ENCODE measurements at regions not wholly inside any gene's neighbourhood (a gene's known extent, or its start where the extent isn't known, plus 50 kb on each side); places are given as distances from the start of the nearest gene placed in this dataset.

DNA sequence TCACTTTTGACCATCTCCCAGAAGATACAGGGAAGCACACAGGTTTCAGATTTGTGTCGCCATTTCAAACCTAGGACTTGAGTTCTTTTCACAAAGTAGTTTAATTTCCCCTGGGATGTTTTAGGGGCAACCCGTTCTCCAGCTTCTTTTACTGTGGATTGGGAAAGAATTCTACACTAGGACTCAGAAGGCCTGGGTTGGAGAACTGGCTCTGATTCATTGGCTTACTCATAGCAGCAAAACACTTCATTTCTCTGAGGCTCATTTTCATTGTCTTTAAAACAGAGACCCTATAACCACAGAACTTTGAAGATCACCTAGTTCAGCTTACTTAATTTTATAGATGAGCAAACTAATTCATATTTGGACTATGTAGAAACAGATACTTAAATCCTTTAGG is 175.9 kb upstream of the SALL1 start:
- no peaks in the 10 kb centered on the region for H3K79me2 ChIP-seq (ENCODE audit: low read depth)
- ChIA-PET POLR2A (ENCODE audit: unreplicated experiment) (no interaction called here), CTCF (no interaction called here)
- TF ChIP-seq CTCF (conservative IDR thresholded peaks at IDR 0.05) (no peak), EZH2 (IDR thresholded peaks at IDR 0.05; ENCODE audit: low read depth) (no peak)
- no peaks in the 10 kb centered on the region for H3K27me3 ChIP-seq (ENCODE audit: insufficient read depth, low read depth)
- DNase-seq, result no peak
- H3K9me2 ChIP-seq (ENCODE audit: insufficient read depth), result no peaks in the 10 kb centered on the region
- no peaks in the 10 kb centered on the region for H3K36me3 ChIP-seq (ENCODE audit: low read depth)
- intact Hi-C loops (cut with micrococcal nuclease; ENCODE audit: unreplicated experiment), result no loop called here
- H3K4me3 ChIP-seq, result no peak overlapping the region
- no peak overlapping the region for H3K4me2 ChIP-seq
- H3K4me1 ChIP-seq (replicated peaks; ENCODE audit: insufficient read depth), result no peaks in the 10 kb centered on the region
- H3K27ac ChIP-seq, result no peak overlapping the region
- BruUV-seq (replicated peaks), result no TSS peak
- no peaks in the 10 kb centered on the region for H3K9me3 ChIP-seq (ENCODE audit: insufficient read depth, low read depth)
- H4K20me1 ChIP-seq (ENCODE audit: insufficient read depth), result no peaks in the 10 kb centered on the region
- H2AFZ ChIP-seq, result no peak overlapping the region
- H3F3A ChIP-seq (ENCODE audit: insufficient read depth, low read depth), result no peaks in the 10 kb centered on the region

GRCh38 chr16:51326131-51326856 is 175.2 kb upstream of the SALL1 start:
- intact Hi-C loops (cut with micrococcal nuclease; ENCODE audit: unreplicated experiment), result no loop called here
- Histone ChIP-seq H3F3A (ENCODE audit: insufficient read depth, low read depth) (no peaks in the 10 kb centered on the region), H4K20me1 (ENCODE audit: insufficient read depth) (no peaks in the 10 kb centered on the region), H3K27ac (no peak overlapping the region), H3K36me3 (ENCODE audit: low read depth) (no peaks in the 10 kb centered on the region), H3K9me2 (ENCODE audit: insufficient read depth) (no peaks in the 10 kb centered on the region), H3K4me2 (no peak overlapping the region), H3K27me3 (ENCODE audit: insufficient read depth, low read depth) (no peaks in the 10 kb centered on the region), H3K4me3 (no peak overlapping the region), H3K4me1 (replicated peaks; ENCODE audit: insufficient read depth) (no peaks in the 10 kb centered on the region), H2AFZ (no peak overlapping the region), H3K79me2 (ENCODE audit: low read depth) (no peaks in the 10 kb centered on the region), H3K9me3 (ENCODE audit: insufficient read depth, low read depth) (no peaks in the 10 kb centered on the region)
- POLR2A ChIA-PET (ENCODE audit: unreplicated experiment), result no interaction called here
- TF ChIP-seq CTCF (conservative IDR thresholded peaks at IDR 0.05), result no peak
- no peak for TF ChIP-seq EZH2 (IDR thresholded peaks at IDR 0.05; ENCODE audit: low read depth)
- no TSS peak for BruUV-seq (replicated peaks)
- DNase-seq, result no peak
- CTCF ChIA-PET, result no interaction called here

DNA sequence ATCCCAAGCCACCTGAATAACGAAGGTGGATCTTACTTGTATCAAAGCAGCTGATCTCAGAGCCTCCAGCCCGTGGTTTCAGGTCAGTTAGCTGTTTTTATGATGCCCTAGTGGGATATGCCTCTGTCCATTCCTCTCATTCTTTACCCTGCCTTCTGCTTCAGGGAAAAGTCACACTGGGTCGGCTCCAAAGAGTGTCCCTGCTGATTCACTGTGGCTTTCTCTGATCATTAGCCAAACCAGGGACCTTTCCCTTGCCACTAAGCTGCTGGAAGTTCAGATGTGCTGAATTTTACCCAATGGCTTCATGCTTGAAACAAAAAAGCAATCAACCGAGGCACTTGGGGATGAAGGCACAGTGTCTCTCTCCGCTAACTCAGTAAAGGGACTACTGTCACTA is 170.2 kb upstream of the SALL1 start:
- no peaks in the 10 kb centered on the region for H3K79me2 ChIP-seq (ENCODE audit: low read depth)
- BruUV-seq (replicated peaks), result no TSS peak
- intact Hi-C loops (cut with micrococcal nuclease; ENCODE audit: unreplicated experiment), result no loop called here
- POLR2A ChIA-PET (ENCODE audit: unreplicated experiment), result no interaction called here
- H3K9me3 ChIP-seq (ENCODE audit: insufficient read depth, low read depth), result no peaks in the 10 kb centered on the region
- H3K4me1 ChIP-seq (replicated peaks; ENCODE audit: insufficient read depth), result no peaks in the 10 kb centered on the region
- no peaks in the 10 kb centered on the region for H3K9me2 ChIP-seq (ENCODE audit: insufficient read depth)
- no peak overlapping the region for H3K4me2 ChIP-seq
- H3F3A ChIP-seq (ENCODE audit: insufficient read depth, low read depth), result no peaks in the 10 kb centered on the region
- no peak for DNase-seq
- CTCF ChIA-PET, result no interaction called here
- no peaks in the 10 kb centered on the region for H3K36me3 ChIP-seq (ENCODE audit: low read depth)
- no peaks in the 10 kb centered on the region for H4K20me1 ChIP-seq (ENCODE audit: insufficient read depth)
- no peak overlapping the region for H3K27ac ChIP-seq
- TF ChIP-seq EZH2 (IDR thresholded peaks at IDR 0.05; ENCODE audit: low read depth) (no peak), CTCF (conservative IDR thresholded peaks at IDR 0.05) (no peak)
- H3K4me3 ChIP-seq, result no peak overlapping the region
- no peaks in the 10 kb centered on the region for H3K27me3 ChIP-seq (ENCODE audit: insufficient read depth, low read depth)
- no peak overlapping the region for H2AFZ ChIP-seq
